ENCODE measurements at regions not wholly inside any gene's neighbourhood (a gene's known extent, or its start where the extent isn't known, plus 50 kb on each side); places are given as distances from the start of the nearest gene placed in this dataset.

- Histone ChIP-seq H3K4me3 (ENCODE audit: low read length) (no peak overlapping the region), H3K27ac (ENCODE audit: low read depth, low read length) (no peak overlapping the region), H3F3A (ENCODE audit: control insufficient read depth, insufficient read depth) (no peaks in the 10 kb centered on the region), H3K4me1 (ENCODE audit: control insufficient read depth, low read length) (no peaks in the 10 kb centered on the region), H3K79me2 (ENCODE audit: control insufficient read depth, low read length) (no peaks in the 10 kb centered on the region), H3K36me3 (ENCODE audit: control insufficient read depth, low read length) (no peaks in the 10 kb centered on the region), H3K4me2 (ENCODE audit: low read length) (no peak overlapping the region), H3K9me3 (ENCODE audit: control insufficient read depth, insufficient read depth, low read length) (no peaks in the 10 kb centered on the region), H4K20me1 (ENCODE audit: control insufficient read depth, insufficient read depth, low read depth, low read length) (no peaks in the 10 kb centered on the region), H3K9me2 (replicated peaks; ENCODE audit: control insufficient read depth, low read length) (no peaks in the 10 kb centered on the region), H3K27me3 (ENCODE audit: control insufficient read depth, low read length) (no peaks in the 10 kb centered on the region)
- TF ChIP-seq CTCF (IDR thresholded peaks at IDR 0.05; ENCODE audit: low read depth, low read length, poor library complexity, severe bottlenecking) (no peak), EZH2phosphoT487 (IDR thresholded peaks at IDR 0.05; ENCODE audit: borderline replicate concordance, low read length) (no peak)
These were observed 594.7 kb downstream of the METTL15 start for GRCh38 chr11:28702871-28703270.

- Histone ChIP-seq H3K36me3 (ENCODE audit: control insufficient read depth, low read length) (no peaks in the 10 kb centered on the region), H3F3A (ENCODE audit: control insufficient read depth, insufficient read depth) (no peaks in the 10 kb centered on the region), H3K27me3 (ENCODE audit: control insufficient read depth, low read length) (no peaks in the 10 kb centered on the region), H4K20me1 (ENCODE audit: control insufficient read depth, insufficient read depth, low read depth, low read length) (no peaks in the 10 kb centered on the region), H3K9me2 (replicated peaks; ENCODE audit: control insufficient read depth, low read length) (no peaks in the 10 kb centered on the region), H3K4me1 (ENCODE audit: control insufficient read depth, low read length) (no peaks in the 10 kb centered on the region), H3K4me3 (ENCODE audit: low read length) (no peak overlapping the region), H3K9me3 (ENCODE audit: control insufficient read depth, insufficient read depth, low read length) (no peaks in the 10 kb centered on the region), H3K4me2 (ENCODE audit: low read length) (no peak overlapping the region), H3K27ac (ENCODE audit: low read depth, low read length) (no peak overlapping the region), H3K79me2 (ENCODE audit: control insufficient read depth, low read length) (no peaks in the 10 kb centered on the region)
- no peak for TF ChIP-seq CTCF (IDR thresholded peaks at IDR 0.05; ENCODE audit: low read depth, low read length, poor library complexity, severe bottlenecking)
- TF ChIP-seq EZH2phosphoT487 (IDR thresholded peaks at IDR 0.05; ENCODE audit: borderline replicate concordance, low read length), result no peak
These were observed 594.2 kb downstream of the METTL15 start for GRCh38 chr11:28702450-28702790.

GRCh38 chr11:28701760-28702449 is 593.7 kb downstream of the METTL15 start:
- Histone ChIP-seq H3K79me2 (ENCODE audit: control insufficient read depth, low read length) (no peaks in the 10 kb centered on the region), H3K27ac (ENCODE audit: low read depth, low read length) (no peak overlapping the region), H3K36me3 (ENCODE audit: control insufficient read depth, low read length) (no peaks in the 10 kb centered on the region), H3K4me1 (ENCODE audit: control insufficient read depth, low read length) (no peaks in the 10 kb centered on the region), H3K27me3 (ENCODE audit: control insufficient read depth, low read length) (no peaks in the 10 kb centered on the region), H3K4me2 (ENCODE audit: low read length) (no peak overlapping the region), H3K4me3 (ENCODE audit: low read length) (no peak overlapping the region), H4K20me1 (ENCODE audit: control insufficient read depth, insufficient read depth, low read depth, low read length) (no peaks in the 10 kb centered on the region), H3K9me2 (replicated peaks; ENCODE audit: control insufficient read depth, low read length) (no peaks in the 10 kb centered on the region), H3F3A (ENCODE audit: control insufficient read depth, insufficient read depth) (no peaks in the 10 kb centered on the region), H3K9me3 (ENCODE audit: control insufficient read depth, insufficient read depth, low read length) (no peaks in the 10 kb centered on the region)
- TF ChIP-seq EZH2phosphoT487 (IDR thresholded peaks at IDR 0.05; ENCODE audit: borderline replicate concordance, low read length) (no peak), CTCF (IDR thresholded peaks at IDR 0.05; ENCODE audit: low read depth, low read length, poor library complexity, severe bottlenecking) (no peak)

Measured in DOHH2 (cell line).